GM19468 (cell line): ENCODE measurements at regions not wholly inside any gene's neighbourhood (a gene's known extent, or its start where the extent isn't known, plus 50 kb on each side); places are given as distances from the start of the nearest gene placed in this dataset.

Source experiments
- ATAC-seq: cut with Tn5 transposase; IDR thresholded peaks from one replicate; pipeline ENCODE4 v1.9.1; 2021; ENCODE audit warnings: mild to moderate bottlenecking, moderate library complexity, moderate number of reproducible peaks; ENCODE audit not compliant: unreplicated experiment; ENCODE audit errors: extremely low read depth

GRCh38 chr16:62966626-62967025 is 930.4 kb upstream of the CDH8 start:
- no peak for ATAC-seq

GRCh38 chr16:62965831-62966230 is 929.6 kb upstream of the CDH8 start:
- no peak for ATAC-seq

GRCh38 chr16:62963846-62964245 is 927.6 kb upstream of the CDH8 start:
- ATAC-seq: no peak

GRCh38 chr16:62955033-62955349 is 918.8 kb upstream of the CDH8 start:
- ATAC-seq: no peak

GRCh38 chr16:62954144-62955032 is 918.1 kb upstream of the CDH8 start:
- no peak for ATAC-seq

- no peak for ATAC-seq
These were observed 914.1 kb upstream of the CDH8 start for GRCh38 chr16:62950351-62950750.

GRCh38 chr16:62940569-62940968 is 904.3 kb upstream of the CDH8 start:
- no peak for ATAC-seq

- no peak for ATAC-seq
These were observed 903.4 kb upstream of the CDH8 start for GRCh38 chr16:62939687-62940086.

GRCh38 chr16:62933929-62934328 is 897.7 kb upstream of the CDH8 start:
- no peak for ATAC-seq

- no peak for ATAC-seq
These were observed 893.4 kb upstream of the CDH8 start for GRCh38 chr16:62929593-62929992.

- ATAC-seq: no peak
These were observed 890.9 kb upstream of the CDH8 start for GRCh38 chr16:62927122-62927521.

- ATAC-seq: no peak
These were observed 890.0 kb upstream of the CDH8 start for GRCh38 chr16:62926121-62926801.

GRCh38 chr16:62921904-62922303 is 885.7 kb upstream of the CDH8 start:
- ATAC-seq: no peak

- no peak for ATAC-seq
These were observed 877.7 kb upstream of the CDH8 start for GRCh38 chr16:62913924-62914323.

GRCh38 chr16:62913333-62913732 is 877.1 kb upstream of the CDH8 start:
- no peak for ATAC-seq

GRCh38 chr16:62909597-62909996 is 873.4 kb upstream of the CDH8 start:
- no peak for ATAC-seq

- ATAC-seq: no peak
These were observed 871.3 kb upstream of the CDH8 start for GRCh38 chr16:62907562-62907961.

GRCh38 chr16:62903961-62904502 is 867.8 kb upstream of the CDH8 start:
- no peak for ATAC-seq

- ATAC-seq: no peak
These were observed 863.5 kb upstream of the CDH8 start for GRCh38 chr16:62899737-62900136.

- no peak for ATAC-seq
These were observed 852.9 kb upstream of the CDH8 start for GRCh38 chr16:62889097-62889496.

GRCh38 chr16:62883509-62883908 is 847.3 kb upstream of the CDH8 start:
- no peak for ATAC-seq
